Putamen (tissue), 1 donor: ENCODE measurements at regions not wholly inside any gene's neighbourhood (a gene's known extent, or its start where the extent isn't known, plus 50 kb on each side); places are given as distances from the start of the nearest gene placed in this dataset.
"Not testable (repeated sequence)": the region's sequence is repeated elsewhere in the genome, so short reads cannot be mapped to it uniquely, and the experiment has no call there.

ENCODE experiments used
- DNase-seq: peaks from one replicate; pipeline ENCODE4 v3.0.0-alpha.2; 2016; ENCODE audit warnings: low spot score

DNA sequence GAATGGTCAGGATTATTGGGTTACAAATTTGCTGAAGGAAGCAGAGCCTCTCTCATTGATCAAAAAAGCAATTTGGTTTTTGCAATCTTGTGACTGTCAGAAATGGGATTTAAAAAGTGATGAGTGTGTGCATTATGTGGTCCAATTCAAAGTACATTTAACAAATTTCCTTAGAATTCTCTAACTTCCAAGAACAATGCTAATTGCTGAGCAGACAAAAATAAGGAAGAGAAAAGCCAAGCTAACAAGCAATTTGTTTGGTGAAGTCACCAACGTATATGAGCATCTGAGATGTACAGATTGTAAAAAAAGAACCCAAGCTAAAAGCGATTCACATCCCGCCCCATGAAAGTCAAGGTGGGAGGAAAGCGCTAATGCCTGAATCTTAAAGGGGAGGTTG lies 1643.9 kb downstream of the CDH8 start:
- DNase-seq = no peak

GRCh38 chr16:60371591-60371990 lies 1637.5 kb upstream of the GOT2 start:
- DNase-seq = no peak

- no peak for DNase-seq
These were observed 1633.6 kb upstream of the GOT2 start for GRCh38 chr16:60367739-60368138.

DNA sequence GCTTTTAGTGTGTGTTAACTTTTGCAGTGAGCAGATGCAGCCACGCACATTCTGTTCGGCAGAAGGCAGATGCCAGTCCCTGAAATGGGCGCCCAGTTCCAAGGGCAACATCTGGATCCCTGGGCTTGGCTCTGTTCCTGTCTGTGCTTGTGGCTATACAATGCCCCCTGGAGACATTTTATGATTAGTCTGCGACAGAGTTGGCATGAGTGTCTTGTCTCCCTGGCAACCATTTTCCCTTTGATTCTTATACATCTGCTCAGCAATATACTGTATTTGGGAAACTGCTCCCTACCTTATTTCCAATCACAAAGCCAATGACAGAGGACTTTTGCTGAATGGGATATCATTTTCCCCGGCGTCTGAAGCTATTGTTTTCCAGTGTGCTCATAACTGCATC lies 1629.5 kb upstream of the GOT2 start:
- DNase-seq = no peak

DNA sequence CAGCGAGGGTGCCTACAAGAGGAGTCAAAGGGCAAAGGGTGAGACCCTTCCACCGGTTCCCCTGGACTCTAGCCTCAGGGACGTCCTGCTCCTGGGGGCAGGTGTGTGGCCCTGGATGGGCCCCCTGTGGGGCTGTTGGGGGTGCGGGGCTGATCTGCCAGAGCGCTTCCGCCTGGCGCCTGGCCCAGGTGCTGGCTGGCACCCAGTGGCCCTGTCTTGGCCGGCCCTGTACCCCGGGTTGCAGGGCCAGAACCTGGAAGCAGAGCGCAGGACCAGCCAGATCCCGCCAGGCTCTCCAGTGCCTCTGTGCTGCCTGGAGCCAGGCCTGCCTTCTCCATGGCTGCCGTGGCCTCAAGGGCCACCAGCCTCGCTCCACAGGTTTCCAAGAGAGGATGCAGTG lies 1625.8 kb upstream of the GOT2 start:
- not testable (repeated sequence) for DNase-seq

DNA sequence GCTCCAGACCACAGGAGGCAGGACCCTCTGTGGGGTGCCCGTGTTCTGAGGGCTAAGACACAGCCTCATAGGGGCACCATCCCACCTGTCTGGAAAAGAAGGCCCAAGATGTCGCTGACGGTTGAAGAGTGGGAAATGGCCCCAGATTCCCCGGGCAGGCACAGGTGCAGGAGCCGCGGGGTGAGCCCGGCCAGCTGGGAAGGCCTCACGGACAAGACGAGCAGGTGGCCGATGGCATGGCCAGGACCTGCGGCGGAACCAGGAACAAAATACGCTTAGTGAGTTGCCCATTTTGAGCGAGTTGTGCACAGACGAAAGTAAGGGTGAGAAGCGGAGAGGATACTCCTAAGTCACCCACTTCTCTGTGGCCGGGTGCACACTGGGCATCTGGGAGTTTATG lies 1625.3 kb upstream of the GOT2 start:
- not testable (repeated sequence) for DNase-seq

DNA sequence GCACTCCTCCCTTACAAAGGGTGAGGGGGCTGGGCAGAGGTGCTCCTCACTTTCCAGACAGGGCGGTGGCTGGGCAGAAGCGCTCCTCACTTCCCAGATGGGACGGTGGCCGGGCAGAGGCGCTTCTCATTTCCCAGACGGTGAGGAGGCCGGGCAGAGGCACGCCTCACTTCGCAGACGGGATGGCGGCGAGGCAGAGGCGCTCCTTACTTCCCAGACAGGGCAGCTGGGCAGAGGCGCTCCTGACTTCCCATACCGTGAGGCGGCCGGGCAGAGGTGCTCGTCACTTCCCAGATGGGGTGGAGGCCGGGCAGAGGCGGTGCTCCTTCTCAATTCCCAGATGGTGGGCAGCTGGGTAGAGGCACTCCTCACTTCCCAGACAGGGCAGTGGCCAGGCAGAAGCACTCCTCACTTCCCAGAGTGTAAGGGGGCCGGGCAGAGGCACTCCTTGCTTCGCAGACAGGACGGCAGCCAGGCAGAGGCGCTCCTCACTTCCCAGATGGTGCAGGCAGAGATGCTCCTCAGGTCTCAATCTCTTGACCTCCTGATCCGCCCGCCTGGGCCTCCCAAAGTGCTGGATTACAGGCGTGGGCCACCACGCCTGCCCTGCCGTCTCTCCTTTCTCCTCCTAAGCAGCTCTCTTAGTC lies 1623.9 kb upstream of the GOT2 start:
- not testable (repeated sequence) for DNase-seq

DNA sequence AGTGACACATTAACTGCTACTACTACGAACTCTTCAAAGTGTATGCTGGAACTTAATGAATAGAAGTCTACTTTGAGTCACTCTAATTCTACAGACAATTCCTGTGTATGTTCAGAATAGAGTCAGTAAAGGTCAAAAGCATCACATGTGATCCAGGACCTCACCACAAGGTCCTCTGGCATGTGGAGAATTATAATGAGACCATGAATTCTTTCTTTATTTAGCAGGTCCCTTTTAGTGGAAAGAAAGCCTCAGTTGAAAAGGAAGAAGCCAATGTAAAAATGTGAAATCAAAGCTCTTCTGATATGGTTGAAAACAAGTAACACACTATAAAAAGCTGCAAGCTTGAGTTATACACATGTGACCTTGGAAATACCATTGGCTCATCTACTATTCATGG lies 1612.1 kb upstream of the GOT2 start:
- no peak for DNase-seq

DNA sequence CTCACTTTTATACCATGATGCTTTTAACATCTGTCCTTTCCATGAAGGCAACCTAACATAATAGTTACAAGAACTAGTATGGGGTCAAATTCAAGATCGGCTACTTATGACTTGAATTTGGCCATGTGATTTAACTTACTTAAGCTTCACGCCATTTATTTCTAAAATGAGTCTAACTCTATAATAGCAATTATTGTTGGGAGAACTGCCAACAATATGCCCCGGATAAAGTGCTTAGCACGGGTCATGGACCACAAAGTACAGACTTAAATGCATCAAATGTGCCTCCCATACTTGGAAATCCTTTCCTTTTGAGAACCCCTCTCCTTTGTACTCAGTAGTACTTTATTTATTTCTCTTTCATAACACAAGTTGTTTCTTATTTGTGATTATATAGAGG lies 1603.6 kb upstream of the GOT2 start:
- DNase-seq = no peak

DNA sequence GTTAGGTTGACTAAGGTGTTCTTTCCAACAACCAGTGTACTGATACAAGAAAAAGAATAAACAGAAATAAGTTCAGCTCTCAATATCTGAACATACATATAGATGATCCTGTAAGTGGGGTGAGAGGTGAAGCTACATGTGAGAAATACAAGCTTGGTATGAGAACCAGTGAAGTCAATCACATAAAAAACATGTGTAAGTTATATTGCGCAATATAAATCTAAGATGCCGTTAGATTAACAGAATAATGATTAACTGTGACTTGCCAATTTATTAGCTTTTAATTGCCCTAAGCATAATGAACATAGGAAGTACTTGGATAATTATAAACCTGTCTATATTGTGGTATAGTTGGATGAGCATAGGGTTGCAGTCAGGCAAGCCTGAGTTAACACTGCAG lies 1597.1 kb upstream of the GOT2 start:
- no peak for DNase-seq

DNA sequence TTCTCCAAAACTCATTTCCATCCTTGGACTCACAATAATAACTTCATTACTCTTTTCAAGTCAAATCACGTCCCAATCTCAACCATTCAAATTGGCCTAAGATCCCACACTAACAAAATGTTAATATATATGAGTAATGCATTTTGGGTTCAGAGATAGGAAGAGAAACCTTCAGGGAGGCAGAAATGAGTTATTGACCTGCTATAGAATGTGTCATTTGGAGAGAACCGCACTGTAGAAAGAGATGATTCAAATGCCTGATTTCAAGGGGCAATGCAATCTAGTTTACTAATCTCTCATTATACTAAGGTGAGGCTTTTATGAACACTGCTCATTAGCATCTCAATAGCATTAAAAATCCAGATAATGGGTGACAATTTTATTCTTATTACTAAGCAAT lies 1595.0 kb upstream of the GOT2 start:
- DNase-seq = no peak

DNA sequence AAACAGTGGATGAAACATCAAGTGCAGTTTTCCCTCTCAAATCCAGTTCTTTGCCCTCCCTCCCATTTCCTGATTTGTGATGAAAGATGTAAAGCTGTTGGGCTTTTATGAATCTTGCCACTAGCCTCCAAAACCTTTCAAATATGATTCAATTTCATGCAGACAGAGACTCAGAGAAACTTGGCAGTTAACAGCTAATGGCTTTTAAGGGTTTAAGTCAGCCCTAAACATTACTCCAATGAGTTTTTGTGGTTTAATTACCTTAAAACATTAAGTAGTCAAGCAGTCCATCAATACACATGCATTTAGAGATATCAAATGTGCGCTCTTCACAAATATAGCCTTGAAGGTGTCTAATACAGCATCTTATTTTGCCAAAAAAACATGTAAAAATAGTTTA lies 1594.0 kb upstream of the GOT2 start:
- no peak for DNase-seq

DNA sequence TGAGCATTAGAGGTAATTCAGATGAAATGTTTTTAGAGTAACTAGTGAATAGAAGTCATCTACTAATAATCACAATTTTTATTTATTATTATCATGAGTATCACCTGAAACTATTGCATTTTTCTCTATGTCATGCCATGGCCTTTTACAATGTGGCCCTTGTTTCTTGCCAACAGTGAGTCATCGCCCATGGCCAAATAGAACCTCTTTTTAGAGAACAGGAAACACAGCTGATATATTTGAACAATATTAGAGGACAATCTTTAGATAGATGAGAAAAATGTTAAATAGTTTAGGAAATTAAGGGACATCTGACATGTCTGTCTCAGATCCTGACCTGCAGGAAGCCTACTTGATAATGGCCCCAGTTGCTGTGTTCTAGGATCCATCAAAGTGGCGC lies 1584.4 kb upstream of the GOT2 start:
- DNase-seq = no peak

DNA sequence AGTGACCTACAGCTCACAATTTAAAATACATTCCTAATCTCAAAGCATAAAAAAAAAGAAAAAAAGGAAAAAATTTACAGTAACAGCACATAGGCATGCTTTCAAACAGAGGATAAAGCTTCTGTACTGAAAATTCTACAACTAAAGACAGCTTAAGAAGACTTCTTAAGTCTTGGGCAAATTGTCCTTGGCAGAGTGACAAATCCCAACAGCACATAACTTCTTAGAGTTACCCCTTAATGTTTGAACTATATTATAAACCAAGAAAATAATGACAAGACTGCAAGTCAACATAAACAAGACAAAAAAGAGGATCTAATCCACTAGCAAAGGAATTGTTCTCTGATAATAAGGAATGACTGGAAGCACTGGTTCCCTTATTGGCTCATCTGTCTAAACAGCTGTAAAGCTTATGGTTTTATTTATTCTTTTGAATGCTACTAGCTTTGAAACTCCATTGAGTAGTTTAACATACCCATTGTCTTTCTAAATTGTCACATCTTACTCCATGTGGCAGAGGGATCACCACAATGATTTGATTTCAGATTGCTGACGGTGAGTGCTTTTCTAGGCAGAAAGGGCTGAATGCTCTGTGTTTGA lies 1576.8 kb upstream of the GOT2 start:
- no peak for DNase-seq

DNA sequence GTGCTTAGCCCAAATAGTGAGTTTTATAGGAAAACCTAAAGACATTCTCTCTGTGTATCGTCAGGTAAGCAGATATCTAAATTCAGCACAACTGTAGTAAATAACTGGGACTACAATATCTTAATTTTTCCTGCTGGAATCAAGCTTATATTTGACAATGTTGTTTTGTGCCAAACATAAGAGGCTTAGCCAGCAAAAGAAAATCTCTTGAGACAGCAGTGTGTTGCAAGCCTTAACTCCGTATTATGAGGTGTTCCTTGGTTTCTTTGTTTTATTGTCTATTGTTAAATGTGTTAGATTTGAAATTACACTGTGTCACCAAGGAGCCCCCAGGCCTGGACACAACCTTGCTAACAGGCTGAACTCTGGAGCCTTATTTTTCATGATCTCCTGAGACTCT lies 1570.6 kb upstream of the GOT2 start:
- DNase-seq = no peak

DNA sequence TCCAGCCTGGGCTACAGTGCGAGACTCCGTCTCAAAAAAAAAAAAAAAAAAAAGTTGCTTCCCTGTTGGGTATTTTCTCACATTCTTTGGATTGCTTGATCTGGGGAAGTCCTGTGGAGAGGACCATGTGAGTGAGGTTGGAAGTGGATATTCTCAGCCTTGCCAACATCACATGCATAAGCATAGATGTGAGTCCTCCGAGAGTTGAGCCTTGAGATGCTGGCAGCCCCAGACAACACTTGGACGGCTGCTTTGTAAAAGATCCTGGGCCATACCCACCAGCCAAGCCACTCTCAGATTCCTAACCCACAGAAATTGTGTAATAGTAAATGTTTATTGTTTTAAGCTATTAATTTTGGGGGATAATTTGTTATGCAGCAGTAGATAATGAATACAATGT lies 1570.0 kb upstream of the GOT2 start:
- DNase-seq = no peak

- DNase-seq = no peak
These were observed 1568.6 kb upstream of the GOT2 start for GRCh38 chr16:60302676-60303075.

- DNase-seq = no peak
These were observed 1568.1 kb upstream of the GOT2 start for GRCh38 chr16:60302261-60302660.

GRCh38 chr16:60299241-60299776 lies 1565.2 kb upstream of the GOT2 start:
- no peak for DNase-seq

DNA sequence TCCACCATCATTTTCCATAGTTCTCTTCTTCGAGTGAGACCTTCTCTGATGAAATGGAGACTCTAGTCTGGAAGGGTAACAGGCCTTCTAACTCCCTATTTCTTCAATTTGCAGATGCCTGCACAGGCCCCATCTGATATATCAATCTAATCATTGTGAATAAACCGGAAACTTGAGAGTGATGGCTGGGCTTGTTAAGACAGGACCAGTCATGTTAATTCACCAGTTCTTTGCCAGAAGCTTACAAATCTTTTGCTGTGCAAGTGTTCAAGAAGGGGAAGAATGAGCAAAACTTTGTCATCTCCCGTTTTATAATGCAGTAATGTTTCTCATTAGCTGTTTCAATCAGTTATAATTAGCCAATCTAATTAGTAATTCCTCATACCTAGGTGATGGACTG lies 1561.3 kb upstream of the GOT2 start:
- DNase-seq = no peak

DNA sequence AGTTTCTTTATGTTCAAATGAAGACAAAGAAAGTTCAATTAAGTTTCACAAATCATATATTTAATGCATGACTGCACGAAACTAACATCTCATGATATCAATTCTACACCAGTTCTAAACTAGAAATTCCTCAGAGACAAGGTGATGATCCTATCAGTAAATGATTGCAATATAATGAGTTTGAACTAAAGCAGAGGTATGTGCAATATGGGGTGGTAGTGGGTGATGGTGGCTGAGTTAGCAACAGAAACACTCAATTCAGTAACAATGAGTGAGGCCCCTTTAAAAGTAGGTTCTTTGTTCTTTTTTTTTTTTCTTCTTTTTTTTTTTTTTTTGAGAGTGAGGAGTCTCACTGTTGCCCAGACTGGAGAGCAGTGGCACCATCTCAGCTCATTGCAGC lies 1551.7 kb upstream of the GOT2 start:
- no peak for DNase-seq

DNA sequence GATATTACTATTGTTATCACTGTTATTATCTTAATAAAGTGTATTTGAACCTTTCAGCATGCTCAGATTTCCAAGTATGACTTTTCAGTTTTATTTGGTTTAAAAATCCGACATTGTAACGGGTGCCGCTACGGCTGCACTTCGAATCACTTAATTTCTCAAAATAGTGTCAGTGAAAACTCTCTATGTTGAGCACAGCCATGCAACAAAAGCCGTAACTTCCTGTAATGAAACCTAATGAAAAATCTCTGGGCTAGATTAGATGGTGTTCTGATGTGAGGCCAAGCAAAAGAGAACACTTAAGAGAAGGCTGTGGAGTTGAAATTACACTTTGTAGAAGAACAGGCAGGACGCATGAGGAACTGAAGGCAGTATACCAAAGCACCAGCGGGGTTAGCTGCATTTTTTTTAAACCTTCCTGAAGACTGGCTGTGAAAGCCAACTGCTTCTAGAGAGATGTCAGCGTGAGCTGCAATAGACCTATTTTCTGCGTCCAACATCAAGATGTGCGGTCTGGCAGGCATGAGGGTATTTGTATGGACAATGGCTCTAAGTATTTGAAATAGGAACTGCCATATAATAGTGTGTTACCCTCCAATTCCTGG lies 1545.0 kb upstream of the GOT2 start:
- DNase-seq = no peak

DNA sequence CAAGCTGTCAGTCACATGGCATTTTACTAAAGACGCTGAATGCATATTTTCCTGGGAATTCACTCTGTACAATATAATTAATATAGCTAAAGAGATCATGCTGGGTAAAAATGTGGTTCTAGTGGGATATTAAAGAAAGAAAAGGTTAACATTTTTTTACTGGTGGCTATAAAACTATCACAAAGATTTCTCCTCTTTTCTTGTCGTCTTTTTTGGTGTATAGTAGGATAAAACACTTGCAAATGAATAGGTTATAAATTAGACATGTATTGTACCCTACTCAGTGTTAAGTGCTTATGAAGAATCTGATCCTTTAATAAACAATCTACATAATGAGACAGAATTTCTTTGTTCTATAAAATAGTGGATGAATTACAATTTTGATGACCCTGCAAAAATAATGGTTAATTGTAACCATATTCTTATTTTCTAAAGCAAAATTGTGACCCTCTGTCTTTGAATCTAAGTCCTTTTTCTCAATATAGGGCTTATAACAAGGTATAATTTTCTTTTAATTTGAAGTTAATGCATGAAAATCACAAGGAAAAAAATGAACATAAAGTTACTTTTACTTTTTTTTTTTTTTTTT lies 1540.4 kb upstream of the GOT2 start:
- no peak for DNase-seq
